IMR-90 (cell line): ENCODE measurements at regions not wholly inside any gene's neighbourhood (a gene's known extent, or its start where the extent isn't known, plus 50 kb on each side); places are given as distances from the start of the nearest gene placed in this dataset.

ENCODE experiments used
- ATAC-seq: fragments of 200-7000 bp; cut with Tn5 transposase; 2 replicates; pipeline ENCODE4 v1.9.1; 2020; ENCODE audit warnings: low read depth, mild to moderate bottlenecking, moderate library complexity
- BruUV-seq: library from RNA; stranded (reverse); fragments of 400-500 nt; replicated peaks from 2 replicates; lab custom pipeline; 2021; lab: Mats Ljungman, UMichigan
- CTCF ChIA-PET: fragments of 300-600 bp; formaldehyde crosslinking; extraction: SDS; loops from one replicate; lab custom pipeline; 2021; ENCODE audit warnings: antibody characterized with exemption; lab: Yijun Ruan, JAX
- POLR2A ChIA-PET: fragments of 300-600 bp; sonication (Branson Sonifier 250); formaldehyde crosslinking; loops from one replicate; lab custom pipeline; 2022; ENCODE audit warnings: antibody characterized with exemption; ENCODE audit not compliant: unreplicated experiment; lab: Charles Lee
- DNase-seq: peaks from one replicate; pipeline ENCODE4 v3.0.0; 2013
- H2AFZ ChIP-seq: replicated peaks from 2 replicates; pipeline ENCODE3; 2013; ENCODE audit warnings: low read length, mild to moderate bottlenecking; ENCODE audit not compliant: poor library complexity
- H2AK5ac ChIP-seq: 2 replicates; pipeline ENCODE4 v1.6.1; 2013; ENCODE audit warnings: low read depth, low read length, inconsistent platforms
- H2AK9ac ChIP-seq: replicated peaks from 2 replicates; pipeline ENCODE3; 2013; ENCODE audit warnings: mild to moderate bottlenecking, low read depth, low read length, moderate library complexity; ENCODE audit not compliant: poor library complexity
- H2BK120ac ChIP-seq: 2 replicates; pipeline ENCODE4 v1.6.1; 2013; ENCODE audit warnings: low read depth, low read length, inconsistent platforms
- H2BK15ac ChIP-seq: 3 replicates; pipeline ENCODE4 v1.6.1; 2013; ENCODE audit warnings: low read depth, low read length, inconsistent platforms
- H2BK20ac ChIP-seq: 2 replicates; pipeline ENCODE4 v1.6.1; 2013; ENCODE audit warnings: low read depth, mild to moderate bottlenecking, inconsistent platforms, low read length, moderate library complexity
- H2BK5ac ChIP-seq: 2 replicates; pipeline ENCODE4 v1.6.1; 2013; ENCODE audit warnings: mild to moderate bottlenecking, low read depth, low read length, inconsistent platforms; ENCODE audit not compliant: poor library complexity, severe bottlenecking
- H3K14ac ChIP-seq: replicated peaks from 2 replicates; pipeline ENCODE4 v1.6.1; 2013; ENCODE audit warnings: low read depth, low read length, inconsistent platforms
- H3K18ac ChIP-seq: 2 replicates; pipeline ENCODE4 v1.6.1; 2013; ENCODE audit warnings: low read depth, low read length, control low read depth
- H3K23ac ChIP-seq: 2 replicates; pipeline ENCODE4 v1.6.1; 2013; ENCODE audit warnings: low read depth, low read length, inconsistent platforms
- H3K27ac ChIP-seq: 2 replicates; pipeline ENCODE4 v1.5.1; 2013; ENCODE audit warnings: mild to moderate bottlenecking, control low read depth, low read length; ENCODE audit not compliant: insufficient read depth
- H3K27me3 ChIP-seq: 2 replicates; pipeline ENCODE4 v1.6.1; 2013; ENCODE audit warnings: low read length; ENCODE audit not compliant: control insufficient read depth, insufficient read depth
- H3K36me3 ChIP-seq: 2 replicates; pipeline ENCODE4 v1.6.1; 2013; ENCODE audit warnings: low read length, mixed read lengths; ENCODE audit not compliant: control insufficient read depth, insufficient read depth
- H3K4ac ChIP-seq: 2 replicates; pipeline ENCODE4 v1.6.1; 2013; ENCODE audit warnings: low read depth, low read length, inconsistent platforms
- H3K4me1 ChIP-seq: 2 replicates; pipeline ENCODE4 v1.6.1; 2013; ENCODE audit warnings: low read length, mixed read lengths; ENCODE audit not compliant: control insufficient read depth, insufficient read depth
- H3K4me2 ChIP-seq: 2 replicates; pipeline ENCODE4 v1.6.1; 2013; ENCODE audit warnings: low read depth, mild to moderate bottlenecking, control low read depth, low read length, moderate library complexity
- H3K4me3 ChIP-seq: 2 replicates; pipeline ENCODE4 v1.5.1; 2013; ENCODE audit warnings: low read depth, mild to moderate bottlenecking, control low read depth, low read length, moderate library complexity; ENCODE audit not compliant: insufficient read depth
- H3K56ac ChIP-seq: 2 replicates; pipeline ENCODE4 v1.6.1; 2013; ENCODE audit warnings: low read length, inconsistent platforms; ENCODE audit not compliant: insufficient read depth; ENCODE audit errors: extremely low read depth
- H3K79me1 ChIP-seq, 2 experiments: 2 replicates each; pipeline ENCODE4 v1.6.1; 2013; ENCODE audit warnings: low read length in 2 of 2, inconsistent platforms in 1 of 2, low read depth in 1 of 2
- H3K9ac ChIP-seq: 2 replicates; pipeline ENCODE4 v1.6.1; 2013; ENCODE audit warnings: low read depth, low read length, control low read depth
- H3K9me1 ChIP-seq: 2 replicates; pipeline ENCODE4 v1.6.1; 2013; ENCODE audit warnings: low read length, inconsistent platforms; ENCODE audit not compliant: insufficient read depth
- H3K9me3 ChIP-seq: 2 replicates; pipeline ENCODE4 v1.6.1; 2013; ENCODE audit warnings: low read length; ENCODE audit not compliant: control insufficient read depth, insufficient read depth
- H4K20me1 ChIP-seq: 2 replicates; pipeline ENCODE4 v1.6.1; 2013; ENCODE audit warnings: low read length, inconsistent platforms; ENCODE audit not compliant: insufficient read depth
- H4K5ac ChIP-seq: 2 replicates; pipeline ENCODE4 v1.6.1; 2013; ENCODE audit warnings: mild to moderate bottlenecking, low read depth, low read length, control low read depth
- H4K8ac ChIP-seq, 2 experiments: 2 replicates each; pipeline ENCODE4 v1.6.1; 2013; ENCODE audit warnings: low read depth in 2 of 2, low read length in 2 of 2, control low read depth in 1 of 2, inconsistent platforms in 1 of 2
- H4K91ac ChIP-seq: 2 replicates; pipeline ENCODE4 v1.6.1; 2013; ENCODE audit warnings: low read depth, low read length, inconsistent platforms; ENCODE audit not compliant: insufficient read depth
- BHLHE40 ChIP-seq: fragments of 150-350 bp; IDR thresholded peaks from 2 replicates; pipeline ENCODE4 v1.6.1; 2016; ENCODE audit warnings: mild to moderate bottlenecking, low read depth, low read length
- CEBPB ChIP-seq: IDR thresholded peaks from 2 replicates; pipeline ENCODE4 v1.6.1; 2012; ENCODE audit warnings: low read depth, low read length, improper control_type of control experiment
- CHD1 ChIP-seq: IDR thresholded peaks from 2 replicates; pipeline ENCODE4 v1.6.1; 2012; ENCODE audit warnings: low read depth, low read length, improper control_type of control experiment
- CTCF ChIP-seq: conservative IDR thresholded peaks from 2 replicates; pipeline ENCODE4 v1.5.1; 2012; ENCODE audit warnings: mild to moderate bottlenecking, low read depth, low read length, improper control_type of control experiment
- ELK1 ChIP-seq: fragments of 150-350 bp; IDR thresholded peaks from 2 replicates; pipeline ENCODE4 v1.6.1; 2016; ENCODE audit warnings: low read depth, mild to moderate bottlenecking, low read length, moderate library complexity, borderline replicate concordance
- FOS ChIP-seq: fragments of 150-350 bp; IDR thresholded peaks from 2 replicates; pipeline ENCODE4 v1.6.1; 2016; ENCODE audit warnings: low read depth, low read length
- MAFK ChIP-seq: IDR thresholded peaks from 2 replicates; pipeline ENCODE4 v1.6.1; 2012; ENCODE audit warnings: low read depth, low read length, improper control_type of control experiment
- MAZ ChIP-seq: IDR thresholded peaks from 2 replicates; pipeline ENCODE4 v1.6.1; 2012; ENCODE audit warnings: low read depth, mild to moderate bottlenecking, low read length, improper control_type of control experiment, moderate library complexity, borderline replicate concordance
- MXI1 ChIP-seq: IDR thresholded peaks from 2 replicates; pipeline ENCODE4 v1.6.1; 2012; ENCODE audit warnings: low read depth, mild to moderate bottlenecking, low read length, moderate library complexity, borderline replicate concordance
- NFE2L2 ChIP-seq: fragments of 150-350 bp; IDR thresholded peaks from 2 replicates; pipeline ENCODE4 v1.6.1; 2016; ENCODE audit warnings: low read depth, mild to moderate bottlenecking, low read length
- POLR2A ChIP-seq: IDR thresholded peaks from 2 replicates; pipeline ENCODE4 v1.6.1; 2012; ENCODE audit warnings: mild to moderate bottlenecking, low read depth, low read length
- RAD21 ChIP-seq: IDR thresholded peaks from 2 replicates; pipeline ENCODE4 v1.6.1; 2012; ENCODE audit warnings: low read length, improper control_type of control experiment
- RCOR1 ChIP-seq: IDR thresholded peaks from 2 replicates; pipeline ENCODE4 v1.6.1; 2012; ENCODE audit warnings: mild to moderate bottlenecking, low read length, improper control_type of control experiment; ENCODE audit not compliant: insufficient replicate concordance
- SMC3 ChIP-seq: fragments of 150-350 bp; IDR thresholded peaks from 2 replicates; pipeline ENCODE4 v1.6.1; 2016; ENCODE audit warnings: low read depth, mild to moderate bottlenecking, antibody characterized with exemption, low read length, moderate library complexity
- USF2 ChIP-seq: fragments of 150-350 bp; IDR thresholded peaks from 2 replicates; pipeline ENCODE4 v1.6.1; 2017; ENCODE audit warnings: mild to moderate bottlenecking, antibody characterized with exemption, low read length, low read depth
- WGBS, 2 experiments: methylation state at CpG; one replicate each; pipeline versions ENCODE4 v1.1.5 to v1.1.7; 2013; ENCODE audit warnings: missing lambda C conversion rate in 2 of 2; ENCODE audit not compliant: insufficient read length in 1 of 2; ENCODE audit errors: extremely low coverage in 2 of 2; 5-methylcytosine and 5-hydroxymethylcytosine counted together
- dilution Hi-C: fragments of 300-500 bp; cut with HindIII; formaldehyde crosslinking; loops from one replicate; pipeline ENCODE4 v1.14.3; 2018; ENCODE audit warnings: low sequenced_read_pairs; ENCODE audit not compliant: unreplicated experiment
- in situ Hi-C: fragments of 300-500 bp; cut with MboI; formaldehyde crosslinking; loops from 3 replicates; pipeline ENCODE4 v1.14.3; 2019; ENCODE audit warnings: low sequenced_read_pairs, inconsistent platforms, mixed read lengths
- intact Hi-C: fragments of 100-400 bp; cut with micrococcal nuclease; formaldehyde crosslinking; loops from 2 replicates; pipeline ENCODE4 v1.10.0; 2022

GRCh38 chr15:55016225-55016624, 180.5 kb downstream of the RSL24D1 start:
- Histone ChIP-seq H3K27me3 (no peaks in the 10 kb centered on the region), H2AFZ (no peak overlapping the region), H4K20me1 (no peaks in the 10 kb centered on the region), H2BK120ac (no peak overlapping the region), H3K9me1 (no peaks in the 10 kb centered on the region), H3K9me3 (peaks cover 5% of the 10 kb centered on the region), H3K4me1 (no peaks in the 10 kb centered on the region), H3K56ac (no peak overlapping the region), H4K5ac (no peak overlapping the region), H2AK9ac (no peak overlapping the region), H4K8ac (no peak overlapping the region), H3K4me3 (no peak overlapping the region), H3K79me1 (no peaks in the 10 kb centered on the region), H4K91ac (no peak overlapping the region), H3K9ac (no peak overlapping the region), H3K4ac (no peak overlapping the region), H3K36me3 (no peaks in the 10 kb centered on the region), H2BK15ac (no peak overlapping the region), H3K23ac (no peak overlapping the region), H2AK5ac (no peak overlapping the region), H3K14ac (no peak overlapping the region), H2BK20ac (no peak overlapping the region), H3K27ac (no peak overlapping the region), H2BK5ac (no peak overlapping the region), H3K18ac (no peak overlapping the region), H3K4me2 (no peak overlapping the region)
- no peak for ATAC-seq
- no peak for DNase-seq
- dilution Hi-C loops = no loop called here
- TF ChIP-seq CTCF (no peak), CHD1 (no peak), SMC3 (no peak), CEBPB (no peak), MAFK (no peak), RAD21 (no peak), MAZ (no peak), POLR2A (no peak), MXI1 (no peak), BHLHE40 (no peak), ELK1 (no peak), NFE2L2 (no peak), FOS (no peak), RCOR1 (no peak), USF2 (no peak)
- WGBS, 2 experiments = 45% methylated on average over 6 of the region's 7 CpGs; no CpG with 5 or more reads in 1 of the 2 experiments
- intact Hi-C loops = no loop called here
- in situ Hi-C loops = no loop called here
- BruUV-seq = no TSS peak
- ChIA-PET CTCF (no interaction called here), POLR2A (no interaction called here)
